HG03039 (cell line): ENCODE measurements at regions not wholly inside any gene's neighbourhood (a gene's known extent, or its start where the extent isn't known, plus 50 kb on each side); places are given as distances from the start of the nearest gene placed in this dataset.
"Not testable (repeated sequence)": the region's sequence is repeated elsewhere in the genome, so short reads cannot be mapped to it uniquely, and the experiment has no call there.

Experiments used
- ATAC-seq: cut with Tn5 transposase; IDR thresholded peaks from one replicate; pipeline ENCODE4 v1.9.1; 2021; ENCODE audit warnings: mild to moderate bottlenecking, moderate library complexity; ENCODE audit not compliant: unreplicated experiment

DNA sequence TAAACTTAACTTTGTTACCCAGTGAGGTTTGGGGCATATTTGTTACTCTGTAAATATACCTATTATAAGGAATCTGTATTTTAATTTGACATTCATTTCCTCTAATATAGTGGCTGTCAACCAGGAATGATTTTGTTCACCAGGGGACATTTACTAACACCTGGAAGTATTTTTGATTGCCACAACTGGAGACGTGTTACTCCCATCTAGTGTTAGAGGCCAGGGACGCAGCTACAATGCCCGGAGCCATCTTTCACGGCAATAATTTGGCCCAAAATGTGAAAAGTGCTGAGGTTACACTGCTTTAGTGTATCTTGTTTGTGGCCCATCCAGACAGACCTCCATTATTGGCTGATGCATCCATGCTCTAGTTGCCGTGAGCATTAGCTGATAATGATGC lies 881.3 kb upstream of the ATXN7L3B start:
- no peak for ATAC-seq

DNA sequence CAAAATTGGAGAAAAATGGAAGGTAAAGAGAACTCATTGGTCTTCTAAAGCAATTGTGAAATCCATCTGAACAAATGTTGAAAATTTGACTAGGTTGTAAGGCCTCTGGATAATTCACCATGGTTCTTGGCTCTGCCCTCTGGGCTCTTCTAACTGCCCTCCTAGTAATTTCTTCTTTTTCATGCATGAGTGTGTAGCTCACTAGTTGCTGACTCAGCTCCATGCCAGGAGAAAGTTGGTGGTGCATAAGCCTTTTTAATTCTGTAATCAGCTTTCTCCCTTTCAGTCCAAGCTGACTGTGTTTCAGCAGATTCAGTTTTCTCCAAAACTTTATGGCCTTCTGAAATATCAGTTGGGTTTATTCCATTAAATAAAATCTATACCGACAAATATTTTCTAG lies 877.8 kb upstream of the ATXN7L3B start:
- no peak for ATAC-seq

DNA sequence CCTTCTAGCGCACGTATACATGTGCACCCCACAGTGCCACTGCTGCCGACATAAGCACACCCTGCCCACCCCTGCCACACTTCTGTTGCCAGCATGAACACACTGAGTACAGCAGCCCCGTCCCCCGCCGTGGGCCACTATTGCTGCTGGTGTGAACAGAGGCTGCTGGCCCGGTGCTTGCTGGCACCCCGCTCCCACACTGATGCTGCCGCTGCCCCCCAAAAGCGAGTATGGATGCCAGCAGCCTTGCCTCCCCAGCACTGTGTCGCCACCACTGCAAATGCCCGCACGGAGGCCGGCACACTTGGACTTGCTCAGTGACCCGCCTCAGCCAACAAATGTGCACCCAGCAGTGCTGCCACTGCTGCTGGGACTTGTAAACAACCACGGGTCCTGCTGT lies 872.4 kb upstream of the ATXN7L3B start:
- ATAC-seq, result no peak

DNA sequence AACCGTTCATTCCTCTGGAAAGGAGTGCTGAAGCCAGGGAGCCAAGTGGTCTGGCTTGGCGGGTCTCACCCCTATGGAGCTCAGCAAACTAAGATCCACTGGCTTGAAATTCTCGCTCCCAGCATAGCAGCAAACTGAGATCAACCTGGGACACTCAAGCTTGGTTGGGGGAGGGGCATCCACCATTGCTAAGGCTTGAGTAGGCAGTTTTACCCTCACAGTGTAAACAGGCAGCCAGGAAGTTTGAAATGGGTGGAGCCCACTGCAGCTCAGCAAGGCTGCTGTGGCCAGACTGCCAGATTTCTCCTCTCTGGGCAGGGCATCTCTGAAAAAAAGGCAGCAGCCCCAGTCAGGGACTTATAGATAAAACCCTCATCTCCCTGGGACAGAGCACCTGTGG lies 866.1 kb upstream of the ATXN7L3B start:
- not testable (repeated sequence) for ATAC-seq

DNA sequence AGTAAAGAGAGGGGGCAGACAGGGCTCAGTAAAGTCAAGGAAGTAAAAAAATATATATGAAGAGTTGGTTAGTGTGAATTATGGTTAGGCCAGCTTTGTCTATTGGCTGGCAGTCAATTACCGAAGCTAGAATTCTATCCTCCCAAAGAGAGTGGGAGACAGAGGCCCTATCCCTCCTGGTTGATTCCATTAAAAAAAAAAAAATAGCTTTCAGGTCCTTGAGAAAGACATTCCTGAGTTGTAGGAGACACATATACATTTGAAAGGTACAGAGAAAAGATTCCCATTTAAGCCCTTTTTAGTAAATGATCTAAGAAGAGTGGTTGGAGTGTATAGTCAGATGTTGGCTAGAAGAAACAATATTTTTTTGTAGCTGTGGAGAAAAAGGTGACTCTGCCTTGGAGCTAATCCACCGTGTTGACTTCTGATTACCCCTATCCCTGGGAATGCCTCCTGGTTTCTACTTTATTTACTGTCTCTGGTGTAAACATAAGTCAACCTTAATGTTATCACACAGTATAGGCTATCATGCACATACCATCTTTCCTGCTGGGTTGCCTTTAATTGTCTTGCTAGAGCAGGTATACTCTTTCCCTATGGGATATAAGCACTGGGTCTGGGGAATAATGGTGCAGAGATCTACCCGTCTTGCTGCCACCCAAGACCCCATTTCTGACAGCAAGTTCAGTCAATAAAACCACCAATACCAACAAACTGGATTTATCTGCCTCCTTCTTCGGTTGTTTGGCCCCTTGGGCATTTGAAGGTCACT lies 859.9 kb upstream of the ATXN7L3B start:
- ATAC-seq, result no peak

DNA sequence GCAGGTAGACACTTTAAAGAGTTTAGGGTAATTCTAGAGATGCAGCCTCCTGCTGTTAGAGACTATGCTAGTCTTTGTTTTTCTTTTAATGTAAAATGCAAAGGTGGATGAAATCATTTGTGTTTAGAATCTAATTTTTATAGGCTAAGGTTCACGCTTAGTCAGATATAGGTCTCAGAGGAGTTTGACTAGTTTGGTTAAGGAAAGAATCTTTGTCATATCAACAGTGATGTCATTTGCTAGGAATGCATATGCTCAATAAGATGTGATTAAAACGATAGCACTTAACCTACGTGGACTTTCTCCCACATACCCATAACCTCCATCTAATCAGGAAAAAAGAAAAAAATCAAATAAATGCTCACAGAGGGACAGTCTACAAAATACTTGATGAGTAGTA lies 859.3 kb upstream of the ATXN7L3B start:
- ATAC-seq, result no peak

DNA sequence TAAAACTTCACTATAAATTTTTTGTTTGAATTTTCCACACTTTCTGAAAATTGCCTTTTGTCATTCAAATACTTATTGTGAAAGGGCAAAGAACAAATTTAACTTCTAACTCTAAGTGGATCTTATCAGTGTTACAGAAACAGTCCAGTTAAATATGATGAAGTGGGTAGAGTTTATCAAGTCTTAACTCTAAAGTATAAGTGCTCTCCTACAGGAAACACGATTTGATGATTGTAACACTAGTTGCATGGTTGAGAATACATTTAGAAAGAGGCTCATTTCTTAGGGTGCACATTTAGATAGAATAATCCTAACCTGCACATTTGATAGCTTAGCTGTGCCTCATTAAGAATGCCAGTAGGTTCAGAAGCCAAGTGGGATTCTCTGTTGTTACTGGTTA lies 838.3 kb upstream of the ATXN7L3B start:
- ATAC-seq, result no peak

DNA sequence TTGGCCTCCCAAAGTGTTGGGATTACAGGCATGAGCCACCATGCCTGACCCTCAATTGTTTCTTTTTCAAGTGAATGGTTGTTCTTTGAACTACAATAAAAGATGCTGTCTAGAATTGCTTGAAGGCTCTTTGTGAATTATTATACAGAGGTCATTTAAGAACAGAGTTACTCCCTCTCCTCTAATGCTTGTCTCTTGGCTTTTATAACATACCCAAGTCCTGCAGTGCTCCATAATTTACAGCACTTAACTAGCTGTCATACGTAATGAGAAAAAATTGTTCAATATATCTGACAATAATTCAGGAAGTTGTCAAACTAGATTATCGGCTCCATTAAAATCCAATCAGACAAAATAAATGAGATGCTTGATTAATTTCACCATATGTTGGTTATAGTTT lies 823.0 kb upstream of the ATXN7L3B start:
- ATAC-seq, result no peak

DNA sequence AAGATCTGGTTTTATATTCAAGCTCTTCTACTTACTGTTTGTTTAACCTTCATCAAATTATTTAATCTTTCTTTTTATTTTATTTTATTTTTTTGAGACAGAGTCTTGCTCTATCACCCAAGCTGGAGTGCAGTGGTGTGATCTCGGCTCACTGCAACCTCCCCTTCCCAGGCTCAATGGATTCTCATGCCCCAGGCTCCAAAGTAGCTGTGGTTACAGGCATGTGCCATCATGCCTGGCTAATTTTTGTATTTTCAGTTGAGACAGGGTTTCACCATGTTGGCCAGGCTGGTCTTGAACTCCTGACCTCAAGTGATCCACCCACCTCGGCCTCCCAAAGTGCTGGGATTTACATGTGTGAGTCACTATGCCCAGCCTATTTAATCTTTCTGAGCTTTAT lies 821.5 kb upstream of the ATXN7L3B start:
- not testable (repeated sequence) for ATAC-seq

DNA sequence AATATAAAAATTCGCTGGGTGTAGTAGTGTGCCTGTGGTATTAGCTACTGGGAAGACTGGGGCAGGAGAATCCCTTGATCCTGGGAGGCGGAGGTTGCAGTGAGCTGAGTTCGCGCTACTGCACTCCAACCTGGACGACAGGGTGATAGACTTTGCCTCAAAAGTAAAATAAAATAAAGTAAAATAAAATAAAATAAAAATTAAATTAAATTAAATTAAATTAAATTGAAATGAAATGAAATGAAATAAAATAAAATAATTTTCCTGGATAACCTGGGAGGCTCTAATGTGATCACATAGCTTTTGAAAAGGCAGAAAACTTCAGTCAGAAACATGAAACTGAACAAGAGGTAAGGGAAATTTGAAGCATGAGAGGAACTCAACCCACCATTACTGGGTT lies 818.4 kb upstream of the ATXN7L3B start:
- no peak for ATAC-seq

DNA sequence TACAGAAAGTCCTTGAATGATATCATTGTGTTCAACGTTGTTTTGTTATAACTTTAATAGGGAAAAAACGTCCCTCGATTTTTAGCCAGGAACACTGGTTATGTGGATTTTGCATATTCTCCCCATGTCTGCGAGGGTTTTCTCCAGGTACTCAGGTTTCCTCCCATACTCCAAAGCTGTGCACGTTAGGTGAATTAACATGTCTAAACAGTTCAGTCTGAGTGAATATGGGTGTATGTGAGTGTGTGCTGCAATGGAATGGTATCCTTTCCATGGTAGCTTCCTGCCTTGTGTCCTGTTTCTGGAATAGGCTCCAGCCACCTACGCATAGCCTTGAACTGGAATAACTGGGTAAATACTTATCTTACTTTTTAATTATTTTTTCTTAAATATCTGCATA lies 810.8 kb upstream of the ATXN7L3B start:
- no peak for ATAC-seq

DNA sequence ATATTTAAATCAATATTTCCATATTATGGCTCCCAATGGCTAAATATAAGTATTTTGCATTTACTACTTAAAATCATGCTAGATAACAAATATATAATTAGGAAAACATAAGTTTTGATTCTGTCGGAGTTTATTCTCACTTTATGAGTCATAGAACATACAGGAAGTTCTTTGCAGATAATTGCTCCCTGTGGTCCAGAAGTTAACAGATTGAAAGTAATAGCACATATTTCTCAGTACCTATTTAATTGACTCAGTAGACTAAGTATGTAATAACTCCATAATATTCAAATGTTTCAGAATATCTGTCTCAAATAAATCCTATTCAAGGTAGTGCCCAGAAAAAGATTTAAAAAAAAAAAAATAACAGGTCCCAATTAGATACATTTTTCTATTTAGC lies 806.0 kb upstream of the ATXN7L3B start:
- no peak for ATAC-seq

DNA sequence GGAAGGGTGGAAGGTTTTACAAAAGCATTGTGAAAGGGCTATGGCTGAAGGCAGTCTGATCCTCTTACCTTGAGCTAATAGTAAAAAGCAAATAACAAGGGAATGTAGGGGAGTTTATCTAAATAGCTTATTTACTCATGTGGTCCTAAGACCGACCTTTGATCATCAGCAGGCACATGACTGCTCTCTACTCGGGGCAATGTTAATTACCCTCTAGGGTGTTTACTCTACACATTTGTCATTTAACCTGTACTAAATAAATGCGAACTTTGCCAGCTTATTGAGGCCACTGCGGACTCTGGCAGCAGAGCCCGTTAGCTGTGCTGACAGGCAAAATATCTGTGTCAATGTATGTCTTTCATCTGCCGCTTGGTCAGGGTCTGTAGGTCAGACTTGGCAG lies 768.3 kb upstream of the ATXN7L3B start:
- ATAC-seq, result no peak

DNA sequence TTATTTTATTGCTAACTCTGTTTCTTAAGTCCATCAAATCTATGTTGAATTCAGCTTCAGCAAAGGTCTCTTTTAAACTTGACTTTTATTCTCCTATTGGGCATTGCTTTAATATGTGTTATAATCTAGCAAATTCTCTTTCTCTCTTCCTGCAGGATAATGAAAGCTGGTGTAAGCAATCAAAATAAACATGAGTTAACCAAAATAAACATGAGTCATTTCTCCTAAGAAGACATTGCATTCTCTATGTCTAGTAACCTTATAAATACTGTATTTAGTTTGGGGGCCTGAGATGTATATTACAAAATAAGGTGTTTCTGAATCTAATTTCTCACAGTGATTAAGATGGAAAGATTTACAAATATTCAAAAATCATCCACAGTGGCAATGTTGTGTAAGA lies 739.1 kb upstream of the ATXN7L3B start:
- ATAC-seq, result no peak

DNA sequence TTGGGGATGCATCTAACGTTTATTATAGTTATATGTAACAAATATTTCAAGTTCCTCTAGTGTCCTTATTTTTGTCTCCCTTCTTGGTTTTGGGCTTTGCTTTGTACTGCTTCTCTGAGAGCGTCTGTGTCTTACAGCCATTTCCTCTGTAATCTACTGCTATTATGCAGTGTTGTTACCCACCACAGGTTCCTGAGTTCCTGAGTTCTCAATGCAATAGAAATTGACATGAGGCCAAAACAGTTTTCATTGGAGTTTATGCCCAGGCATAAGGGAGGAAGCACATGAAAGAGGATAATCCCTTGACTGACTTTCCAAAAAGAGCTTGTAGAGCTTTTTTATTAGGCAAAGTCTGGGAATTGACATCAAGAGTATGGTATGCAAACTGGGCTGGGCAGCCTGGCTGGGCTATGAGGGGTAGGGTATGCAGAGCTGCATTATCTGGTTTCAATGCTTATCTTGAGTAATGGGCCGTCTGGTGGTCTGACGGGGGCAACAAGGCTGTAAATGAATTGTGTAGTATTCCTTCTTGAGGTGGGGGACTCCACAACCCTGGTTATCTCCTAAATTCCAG lies 722.5 kb upstream of the ATXN7L3B start:
- ATAC-seq, result no peak

DNA sequence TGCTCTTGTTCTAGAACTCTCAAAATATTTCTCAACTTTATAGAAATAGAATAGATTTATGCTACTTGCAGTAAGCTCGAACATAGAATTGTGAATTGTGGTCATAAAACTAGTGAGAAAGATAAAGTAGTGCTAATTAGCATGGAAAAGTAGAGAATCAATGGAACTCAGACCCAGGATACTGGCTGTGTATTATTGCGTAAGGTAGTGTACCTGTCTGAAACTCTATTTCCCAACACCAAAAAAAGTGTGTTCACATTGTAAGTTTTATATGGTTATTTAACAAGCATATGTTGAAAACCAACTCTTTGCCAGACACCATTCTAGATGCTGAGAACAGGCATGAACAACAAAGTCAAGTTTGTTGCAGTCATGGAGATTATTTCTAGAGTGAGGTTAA lies 720.5 kb upstream of the ATXN7L3B start:
- ATAC-seq, result no peak

DNA sequence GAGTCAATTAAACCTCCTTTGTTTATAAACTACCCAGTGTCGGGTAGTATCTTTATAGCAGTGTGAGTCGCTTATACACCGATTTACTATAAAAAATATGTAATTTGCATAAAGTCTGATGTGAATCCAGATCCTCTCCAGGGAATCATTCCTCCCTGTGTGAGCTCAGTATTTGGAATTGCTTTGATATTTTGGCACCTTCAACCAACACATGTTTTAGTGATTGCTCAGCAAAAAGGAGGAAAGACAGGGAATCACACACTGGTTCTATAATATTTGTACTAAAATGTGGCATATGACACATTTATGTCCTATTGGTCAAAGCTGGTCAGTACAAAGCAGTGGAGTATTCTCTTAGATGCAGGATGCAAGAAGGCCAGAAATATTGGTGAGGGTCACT lies 703.9 kb upstream of the ATXN7L3B start:
- ATAC-seq, result no peak

DNA sequence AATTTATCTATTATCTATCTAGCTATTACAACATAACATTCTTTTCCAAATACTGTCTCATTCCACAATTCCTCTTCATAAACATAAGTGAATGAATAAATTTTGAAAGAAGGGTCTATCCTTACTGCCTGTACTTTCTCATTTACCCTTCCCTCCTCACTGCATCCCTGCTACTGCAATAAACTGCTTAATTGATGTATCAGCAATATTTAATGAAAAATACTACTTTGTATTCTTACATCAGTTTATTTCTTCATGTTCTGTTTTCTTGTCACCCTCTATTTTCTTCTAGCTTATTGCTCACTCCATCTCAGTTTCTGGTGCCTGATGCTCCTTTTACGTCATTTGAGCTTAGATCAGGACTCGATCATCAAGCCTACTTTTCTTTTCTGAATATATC lies 695.7 kb upstream of the ATXN7L3B start:
- ATAC-seq, result no peak

DNA sequence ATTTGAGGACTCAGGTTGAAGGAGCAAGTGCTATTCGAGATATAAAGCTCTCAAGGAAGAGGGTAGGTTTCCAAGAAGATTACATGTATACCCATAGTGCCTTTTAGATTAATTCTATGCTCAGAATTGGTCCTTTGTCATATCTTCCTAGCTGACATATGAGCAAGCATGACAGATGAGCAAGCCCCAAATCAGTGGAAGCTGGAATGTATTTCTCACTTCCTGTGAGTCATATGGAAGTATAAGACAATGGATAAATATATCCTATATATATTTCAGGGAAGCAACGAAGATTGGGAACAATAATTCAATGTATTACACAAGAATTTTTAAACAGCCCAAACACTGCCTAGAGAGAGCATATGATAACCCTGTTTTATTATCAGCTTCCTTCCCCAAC lies 674.1 kb upstream of the ATXN7L3B start:
- no peak for ATAC-seq

DNA sequence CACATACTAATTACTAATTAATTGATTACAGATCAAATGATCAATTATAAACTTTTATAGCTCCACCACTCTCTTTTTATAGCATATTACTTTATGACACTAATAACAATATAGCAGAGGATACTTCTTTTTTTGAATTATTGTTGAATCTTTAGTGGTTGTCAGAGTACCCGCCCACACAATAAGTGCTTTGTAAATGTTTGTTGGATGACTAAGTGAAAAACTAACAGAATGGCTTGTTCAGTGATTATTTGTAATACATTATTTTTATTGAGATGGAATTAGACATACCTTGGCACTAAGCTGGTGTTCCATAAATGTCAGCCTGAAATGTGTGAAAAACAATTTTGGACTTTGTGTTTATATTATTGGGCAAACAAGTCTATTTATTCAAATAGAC lies 670.5 kb upstream of the ATXN7L3B start:
- ATAC-seq, result no peak

DNA sequence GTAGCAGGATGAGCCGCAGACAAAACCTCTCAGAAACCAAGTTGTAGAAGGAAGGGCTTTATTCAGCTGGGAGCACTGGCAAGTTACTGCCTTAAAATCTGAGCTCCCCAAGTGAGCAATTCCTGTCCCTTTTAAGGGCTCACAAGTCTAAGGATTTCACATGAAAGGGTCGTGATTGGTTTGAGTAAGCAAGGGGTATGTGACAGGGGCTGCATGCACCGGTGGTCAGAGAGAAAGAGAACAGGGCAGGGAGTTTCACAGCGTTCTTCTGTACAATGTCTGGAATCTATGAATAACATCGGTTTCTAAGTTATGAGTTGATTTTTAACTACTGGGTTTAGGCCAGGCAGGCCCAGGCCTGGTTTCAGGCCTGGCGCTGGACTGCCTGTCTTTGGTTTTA lies 660.3 kb upstream of the ATXN7L3B start:
- not testable (repeated sequence) for ATAC-seq

DNA sequence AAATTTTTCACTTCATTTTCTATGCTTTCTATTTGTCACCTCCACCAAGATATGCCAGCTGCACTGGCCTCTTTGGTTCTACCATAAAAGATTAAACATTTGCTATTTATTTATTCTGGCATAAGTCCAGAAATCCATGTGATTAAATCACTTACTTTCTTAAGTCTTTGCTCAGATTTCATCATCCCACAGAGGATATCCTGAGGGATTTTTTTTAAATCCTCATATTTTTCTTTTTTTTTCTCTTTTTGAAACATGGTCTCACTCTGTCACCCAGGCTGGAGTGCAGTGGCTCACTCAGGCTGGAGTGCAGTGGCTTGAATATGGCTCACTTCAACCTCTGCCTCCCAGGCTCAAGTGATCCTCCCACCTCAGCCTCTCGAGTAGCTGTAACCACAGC lies 645.4 kb upstream of the ATXN7L3B start:
- ATAC-seq, result no peak

DNA sequence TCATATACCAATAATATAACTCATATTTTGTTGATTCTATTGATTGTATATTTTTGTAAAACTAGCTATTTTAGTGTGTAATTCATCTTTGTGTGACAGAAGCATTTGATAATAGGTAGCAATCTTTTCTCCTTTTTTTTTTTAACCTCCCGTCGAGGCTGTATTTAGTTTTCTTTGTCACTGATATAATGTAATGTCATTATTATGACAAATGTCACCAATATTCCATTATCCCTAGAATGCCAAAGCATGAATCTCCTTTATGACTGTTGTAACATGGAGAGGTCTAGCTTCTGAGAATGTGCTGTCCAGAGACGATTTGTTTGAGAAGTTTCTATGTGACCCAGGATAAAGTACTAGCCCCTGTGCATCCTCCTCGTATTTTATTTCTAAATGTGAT lies 639.0 kb upstream of the ATXN7L3B start:
- no peak for ATAC-seq
